ENCODE measurements at regions not wholly inside any gene's neighbourhood (a gene's known extent, or its start where the extent isn't known, plus 50 kb on each side); places are given as distances from the start of the nearest gene placed in this dataset.

DNA sequence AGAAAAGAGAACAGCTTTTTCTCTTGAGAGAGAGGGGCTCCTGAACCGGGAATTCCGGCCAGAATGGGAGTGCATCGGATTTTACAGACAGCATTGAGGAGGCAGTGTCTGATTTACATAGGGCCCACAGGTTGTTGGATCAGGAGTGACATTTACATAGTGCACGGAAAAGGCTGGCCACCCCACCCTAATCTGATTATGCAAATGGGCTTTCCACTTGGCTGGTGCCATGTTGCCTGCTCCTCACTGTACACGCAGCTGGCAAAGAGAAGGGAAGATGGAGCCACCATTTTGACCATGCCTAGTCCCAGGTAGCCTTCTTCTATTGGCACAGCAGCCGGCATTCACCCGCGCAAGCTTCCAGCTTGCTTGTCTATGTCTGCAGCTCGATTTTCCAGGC lies 77.5 kb upstream of the FAM171A1 start:
- Histone ChIP-seq H3K4me2 (ENCODE audit: insufficient read depth, low read length) (no peak overlapping the region), H3K36me3 (ENCODE audit: insufficient read depth, low read length) (no peaks in the 10 kb centered on the region), H4K20me1 (ENCODE audit: insufficient read depth, low read length) (no peaks in the 10 kb centered on the region), H2AFZ (ENCODE audit: low read depth, low read length) (no peak overlapping the region), H3K9ac (ENCODE audit: low read depth, low read length) (no peak overlapping the region), H3K4me3 (ENCODE audit: low read depth in 1 of 2, low read length in 2 of 2) (no peak overlapping the region), H3K79me2 (ENCODE audit: insufficient read depth, low read length) (no peaks in the 10 kb centered on the region), H3K4me1 (ENCODE audit: insufficient read depth, low read length) (no peaks in the 10 kb centered on the region), H3K27me3 (ENCODE audit: insufficient read depth, low read length, poor library complexity) (peaks cover 11% of the 10 kb centered on the region), H3K9me3 (ENCODE audit: insufficient read depth, low read length, severe bottlenecking) (no peaks in the 10 kb centered on the region), H3K27ac (ENCODE audit: low read length) (no peak overlapping the region)
- DNase-seq, result no peak
- TF ChIP-seq, protein P1, sequence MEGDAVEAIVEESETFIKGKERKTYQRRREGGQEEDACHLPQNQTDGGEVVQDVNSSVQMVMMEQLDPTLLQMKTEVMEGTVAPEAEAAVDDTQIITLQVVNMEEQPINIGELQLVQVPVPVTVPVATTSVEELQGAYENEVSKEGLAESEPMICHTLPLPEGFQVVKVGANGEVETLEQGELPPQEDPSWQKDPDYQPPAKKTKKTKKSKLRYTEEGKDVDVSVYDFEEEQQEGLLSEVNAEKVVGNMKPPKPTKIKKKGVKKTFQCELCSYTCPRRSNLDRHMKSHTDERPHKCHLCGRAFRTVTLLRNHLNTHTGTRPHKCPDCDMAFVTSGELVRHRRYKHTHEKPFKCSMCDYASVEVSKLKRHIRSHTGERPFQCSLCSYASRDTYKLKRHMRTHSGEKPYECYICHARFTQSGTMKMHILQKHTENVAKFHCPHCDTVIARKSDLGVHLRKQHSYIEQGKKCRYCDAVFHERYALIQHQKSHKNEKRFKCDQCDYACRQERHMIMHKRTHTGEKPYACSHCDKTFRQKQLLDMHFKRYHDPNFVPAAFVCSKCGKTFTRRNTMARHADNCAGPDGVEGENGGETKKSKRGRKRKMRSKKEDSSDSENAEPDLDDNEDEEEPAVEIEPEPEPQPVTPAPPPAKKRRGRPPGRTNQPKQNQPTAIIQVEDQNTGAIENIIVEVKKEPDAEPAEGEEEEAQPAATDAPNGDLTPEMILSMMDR (IDR thresholded peaks at IDR 0.05; ENCODE audit: borderline replicate concordance, extremely low read depth, low read length, poor library complexity, severe bottlenecking), result no peak
- TF ChIP-seq EZH2 (IDR thresholded peaks at IDR 0.05; ENCODE audit: borderline replicate concordance, low read depth, low read length, severe bottlenecking), result no peak
- no peak for ATAC-seq (ENCODE audit: insufficient read depth, low read depth)

DNA sequence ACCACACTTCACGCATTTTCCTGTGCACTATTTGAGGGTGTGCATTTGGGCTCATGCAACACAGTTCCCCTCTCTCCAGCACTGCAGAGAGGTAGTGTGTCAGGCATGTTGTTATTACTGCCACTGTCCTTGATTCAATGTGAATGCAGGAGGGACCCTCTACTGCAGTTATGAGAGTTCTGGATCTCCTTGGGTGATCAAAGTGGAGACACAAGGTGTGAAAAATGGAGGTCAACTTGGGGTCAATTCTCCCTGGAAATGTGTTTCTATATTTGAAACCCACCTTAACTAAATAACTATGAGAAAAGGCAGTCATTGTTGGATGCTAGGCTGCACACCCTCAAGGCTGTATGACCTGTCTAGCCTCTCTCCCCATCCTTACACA lies 73.9 kb upstream of the FAM171A1 start:
- Histone ChIP-seq H3K4me2 (ENCODE audit: insufficient read depth, low read length) (no peak overlapping the region), H3K27me3 (ENCODE audit: insufficient read depth, low read length, poor library complexity) (peaks cover 12% of the 10 kb centered on the region)

GRCh38 chr10:15444105-15445005 lies 73.3 kb upstream of the FAM171A1 start:
- ATAC-seq (ENCODE audit: insufficient read depth, low read depth), result no peak
- H4K20me1 ChIP-seq (ENCODE audit: insufficient read depth, low read length), result no peaks in the 10 kb centered on the region
- H2AFZ ChIP-seq (ENCODE audit: low read depth, low read length), result no peak overlapping the region
- no peaks in the 10 kb centered on the region for H3K79me2 ChIP-seq (ENCODE audit: insufficient read depth, low read length)
- TF ChIP-seq, protein P1 (IDR thresholded peaks at IDR 0.05; ENCODE audit: borderline replicate concordance, extremely low read depth, low read length, poor library complexity, severe bottlenecking), result no peak
- no peak for TF ChIP-seq EZH2 (IDR thresholded peaks at IDR 0.05; ENCODE audit: borderline replicate concordance, low read depth, low read length, severe bottlenecking)
- H3K4me2 ChIP-seq (ENCODE audit: insufficient read depth, low read length), result no peak overlapping the region
- no peak overlapping the region for H3K4me3 ChIP-seq (ENCODE audit: low read depth in 1 of 2, low read length in 2 of 2)
- no peaks in the 10 kb centered on the region for H3K9me3 ChIP-seq (ENCODE audit: insufficient read depth, low read length, severe bottlenecking)
- H3K27me3 ChIP-seq (ENCODE audit: insufficient read depth, low read length, poor library complexity), result peaks cover 15% of the 10 kb centered on the region
- H3K4me1 ChIP-seq (ENCODE audit: insufficient read depth, low read length), result no peaks in the 10 kb centered on the region
- H3K27ac ChIP-seq (ENCODE audit: low read length), result no peak overlapping the region
- H3K36me3 ChIP-seq (ENCODE audit: insufficient read depth, low read length), result no peaks in the 10 kb centered on the region
- H3K9ac ChIP-seq (ENCODE audit: low read depth, low read length), result no peak overlapping the region
- no peak for DNase-seq

More for the DNA sequence above, 73.9 kb upstream of the FAM171A1 start:
- Histone ChIP-seq H3K4me1 (ENCODE audit: insufficient read depth, low read length) (no peaks in the 10 kb centered on the region), H3K36me3 (ENCODE audit: insufficient read depth, low read length) (no peaks in the 10 kb centered on the region), H3K27ac (ENCODE audit: low read length) (no peak overlapping the region), H3K4me3 (ENCODE audit: low read depth in 1 of 2, low read length in 2 of 2) (no peak overlapping the region), H3K9me3 (ENCODE audit: insufficient read depth, low read length, severe bottlenecking) (no peaks in the 10 kb centered on the region), H3K79me2 (ENCODE audit: insufficient read depth, low read length) (no peaks in the 10 kb centered on the region), H2AFZ (ENCODE audit: low read depth, low read length) (no peak overlapping the region), H3K9ac (ENCODE audit: low read depth, low read length) (no peak overlapping the region), H4K20me1 (ENCODE audit: insufficient read depth, low read length) (no peaks in the 10 kb centered on the region)
- ATAC-seq (ENCODE audit: insufficient read depth, low read depth), result no peak
- TF ChIP-seq EZH2 (IDR thresholded peaks at IDR 0.05; ENCODE audit: borderline replicate concordance, low read depth, low read length, severe bottlenecking), result no peak
- TF ChIP-seq, protein P1 (IDR thresholded peaks at IDR 0.05; ENCODE audit: borderline replicate concordance, extremely low read depth, low read length, poor library complexity, severe bottlenecking), result no peak
- DNase-seq, result no peak

Measured in DND-41 (cell line).